Osteoblast (primary cell): ENCODE measurements at regions not wholly inside any gene's neighbourhood (a gene's known extent, or its start where the extent isn't known, plus 50 kb on each side); places are given as distances from the start of the nearest gene placed in this dataset.
A peak's percentile ranks its signal among the peaks of the same experiment; 100 is the strongest.

Experiments
- DNase-seq: peaks from one replicate; pipeline ENCODE4 v3.0.0; 2011; ENCODE audit warnings: low spot score, mixed read lengths; ENCODE audit not compliant: insufficient read length; ENCODE audit errors: missing footprints
- H2AFZ ChIP-seq: 2 replicates; pipeline ENCODE4 v1.6.0; 2011; ENCODE audit warnings: mild to moderate bottlenecking, low read length
- H3K27ac ChIP-seq: 2 replicates; pipeline ENCODE4 v1.5.1; 2011; ENCODE audit warnings: mild to moderate bottlenecking, low read depth, low read length, moderate library complexity
- H3K27me3 ChIP-seq: 2 replicates; pipeline ENCODE4 v1.6.0; 2012; ENCODE audit warnings: mild to moderate bottlenecking, control low read depth, inconsistent platforms, low read length, moderate library complexity; ENCODE audit not compliant: insufficient read depth
- H3K36me3 ChIP-seq: 2 replicates; pipeline ENCODE4 v1.5.1; 2011; ENCODE audit warnings: mild to moderate bottlenecking, low read length, control low read depth, moderate library complexity; ENCODE audit not compliant: insufficient read depth
- H3K4me1 ChIP-seq: 2 replicates; pipeline ENCODE4 v1.5.1; 2011; ENCODE audit warnings: mild to moderate bottlenecking, low read length, control low read depth, moderate library complexity; ENCODE audit not compliant: insufficient read depth
- H3K4me2 ChIP-seq: 2 replicates; pipeline ENCODE4 v1.6.0; 2011; ENCODE audit warnings: mild to moderate bottlenecking, low read length; ENCODE audit not compliant: insufficient read depth
- H3K4me3 ChIP-seq: fragments of 200-600 bp; sonication (generic); 3 replicates; pipeline ENCODE4 v1.5.1; 2012; ENCODE audit warnings: mild to moderate bottlenecking, low read length, inconsistent platforms; ENCODE audit not compliant: insufficient read depth
- H3K79me2 ChIP-seq: 2 replicates; pipeline ENCODE4 v1.6.0; 2012; ENCODE audit warnings: mild to moderate bottlenecking, low read length, control low read depth, inconsistent platforms; ENCODE audit not compliant: insufficient read depth
- H3K9me3 ChIP-seq: 2 replicates; pipeline ENCODE4 v1.5.1; 2011; ENCODE audit warnings: low read depth, low read length, control low read depth
- H4K20me1 ChIP-seq: 2 replicates; pipeline ENCODE4 v1.6.0; 2012; ENCODE audit warnings: mild to moderate bottlenecking, low read length, control low read depth; ENCODE audit not compliant: insufficient read depth
- TF ChIP-seq, protein P1 (sequence below): IDR thresholded peaks from 2 replicates; pipeline ENCODE4 v1.5.1; 2011; ENCODE audit warnings: mild to moderate bottlenecking, low read depth, low read length, moderate library complexity; ENCODE audit errors: extremely low read depth

DNA sequence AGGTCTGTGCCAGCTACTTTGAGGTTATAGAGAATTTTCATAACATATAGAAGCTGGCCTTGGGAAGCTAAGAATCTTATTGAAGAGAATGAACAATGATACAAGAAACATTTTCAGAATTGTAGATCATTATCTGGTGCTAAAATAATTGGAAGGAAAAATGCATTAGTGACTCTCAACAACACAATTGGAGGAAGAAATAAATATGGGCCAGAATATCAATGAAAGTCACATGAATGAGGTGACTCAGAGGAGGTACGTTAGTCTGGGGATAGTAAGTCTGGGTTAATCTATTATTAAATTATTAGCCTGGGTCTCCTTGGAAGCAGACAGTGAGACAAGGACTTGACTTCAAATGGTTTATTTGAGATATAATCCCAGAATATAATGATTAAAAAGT lies 529.3 kb upstream of the SLIT2 start:
- DNase-seq, result no peak
- H3K9me3 ChIP-seq, result no peaks in the 10 kb centered on the region
- TF ChIP-seq, protein P1, sequence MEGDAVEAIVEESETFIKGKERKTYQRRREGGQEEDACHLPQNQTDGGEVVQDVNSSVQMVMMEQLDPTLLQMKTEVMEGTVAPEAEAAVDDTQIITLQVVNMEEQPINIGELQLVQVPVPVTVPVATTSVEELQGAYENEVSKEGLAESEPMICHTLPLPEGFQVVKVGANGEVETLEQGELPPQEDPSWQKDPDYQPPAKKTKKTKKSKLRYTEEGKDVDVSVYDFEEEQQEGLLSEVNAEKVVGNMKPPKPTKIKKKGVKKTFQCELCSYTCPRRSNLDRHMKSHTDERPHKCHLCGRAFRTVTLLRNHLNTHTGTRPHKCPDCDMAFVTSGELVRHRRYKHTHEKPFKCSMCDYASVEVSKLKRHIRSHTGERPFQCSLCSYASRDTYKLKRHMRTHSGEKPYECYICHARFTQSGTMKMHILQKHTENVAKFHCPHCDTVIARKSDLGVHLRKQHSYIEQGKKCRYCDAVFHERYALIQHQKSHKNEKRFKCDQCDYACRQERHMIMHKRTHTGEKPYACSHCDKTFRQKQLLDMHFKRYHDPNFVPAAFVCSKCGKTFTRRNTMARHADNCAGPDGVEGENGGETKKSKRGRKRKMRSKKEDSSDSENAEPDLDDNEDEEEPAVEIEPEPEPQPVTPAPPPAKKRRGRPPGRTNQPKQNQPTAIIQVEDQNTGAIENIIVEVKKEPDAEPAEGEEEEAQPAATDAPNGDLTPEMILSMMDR, result no peak
- H4K20me1 ChIP-seq, result no peaks in the 10 kb centered on the region
- no peaks in the 10 kb centered on the region for H3K79me2 ChIP-seq
- no peaks in the 10 kb centered on the region for H3K36me3 ChIP-seq
- no peak overlapping the region for H3K27ac ChIP-seq
- H3K4me2 ChIP-seq, result no peak overlapping the region
- no peaks in the 10 kb centered on the region for H3K27me3 ChIP-seq
- H2AFZ ChIP-seq, result no peak overlapping the region
- no peak overlapping the region for H3K4me3 ChIP-seq
- no peaks in the 10 kb centered on the region for H3K4me1 ChIP-seq

DNA sequence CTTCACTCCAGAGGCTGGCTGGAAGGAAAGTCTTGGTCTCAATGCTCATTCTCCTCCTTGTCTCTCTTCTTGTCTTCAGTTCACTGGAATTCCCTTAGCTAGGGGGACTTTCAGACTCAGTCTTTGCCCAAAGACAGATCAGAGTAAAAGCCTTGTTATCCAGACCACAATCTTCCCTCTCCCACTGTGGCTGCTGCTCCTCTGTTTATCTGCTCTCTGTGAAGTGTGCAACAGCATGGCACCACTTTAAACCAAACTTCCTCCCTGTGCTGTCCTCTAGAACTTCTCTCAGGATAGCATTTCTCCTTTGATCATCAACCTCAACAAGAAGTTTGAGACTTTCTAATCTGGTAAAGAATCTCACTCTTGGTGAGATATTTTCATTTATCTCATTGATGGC lies 530.1 kb upstream of the SLIT2 start:
- H3K4me1 ChIP-seq, result no peaks in the 10 kb centered on the region
- peak overlapping the region; percentile 62 for H2AFZ ChIP-seq
- no peaks in the 10 kb centered on the region for H3K27me3 ChIP-seq
- H3K4me3 ChIP-seq, result no peak overlapping the region
- DNase-seq, result no peak
- H3K9me3 ChIP-seq, result no peaks in the 10 kb centered on the region
- no peaks in the 10 kb centered on the region for H3K79me2 ChIP-seq
- no peaks in the 10 kb centered on the region for H3K36me3 ChIP-seq
- no peak overlapping the region for H3K27ac ChIP-seq
- H4K20me1 ChIP-seq, result no peaks in the 10 kb centered on the region
- H3K4me2 ChIP-seq, result no peak overlapping the region
- TF ChIP-seq, protein P1, result no peak

DNA sequence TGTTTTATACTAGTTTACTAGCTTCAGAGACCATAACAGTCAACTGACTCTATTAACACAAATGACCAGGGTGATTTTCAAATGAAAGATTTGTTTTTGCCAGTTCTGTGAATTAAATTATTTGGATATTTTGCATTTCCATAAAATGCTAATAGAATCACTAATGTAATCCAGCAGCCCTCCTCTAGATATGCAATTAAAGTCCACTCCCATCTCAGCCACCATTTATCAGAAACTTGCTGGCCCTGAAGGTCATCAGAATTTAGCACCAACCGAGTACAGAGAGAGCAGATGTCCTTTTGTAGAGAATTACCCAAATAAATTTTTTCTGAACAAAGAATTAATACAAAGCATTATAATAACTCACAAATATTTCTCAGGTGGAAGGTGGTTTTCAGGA lies 531.1 kb upstream of the SLIT2 start:
- H2AFZ ChIP-seq, result no peak overlapping the region
- no peak overlapping the region for H3K27ac ChIP-seq
- H4K20me1 ChIP-seq, result no peaks in the 10 kb centered on the region
- TF ChIP-seq, protein P1, result no peak
- H3K4me3 ChIP-seq, result no peak overlapping the region
- no peak overlapping the region for H3K4me2 ChIP-seq
- H3K4me1 ChIP-seq, result no peaks in the 10 kb centered on the region
- no peaks in the 10 kb centered on the region for H3K27me3 ChIP-seq
- no peaks in the 10 kb centered on the region for H3K79me2 ChIP-seq
- no peaks in the 10 kb centered on the region for H3K9me3 ChIP-seq
- no peak for DNase-seq
- H3K36me3 ChIP-seq, result no peaks in the 10 kb centered on the region

DNA sequence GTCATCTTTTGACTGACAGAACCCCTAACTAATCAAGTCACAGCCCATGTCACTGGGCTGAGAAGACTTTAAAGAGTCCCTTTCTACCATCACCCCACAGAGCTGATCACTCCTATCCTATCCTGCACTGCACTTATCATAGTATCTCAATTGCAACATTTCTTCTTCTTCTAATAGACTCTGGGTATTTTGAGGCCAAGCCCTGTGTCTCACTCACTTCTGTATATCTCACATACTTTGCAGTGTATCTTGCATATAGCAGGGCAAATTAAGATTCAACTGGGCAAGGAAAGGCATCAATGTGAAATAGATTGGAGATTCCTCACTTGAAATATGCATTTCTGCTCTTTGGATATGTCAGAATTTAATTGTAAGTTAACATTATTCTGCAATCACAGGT lies 531.5 kb upstream of the SLIT2 start:
- no peak overlapping the region for H3K4me3 ChIP-seq

More for the DNA sequence above, 531.5 kb upstream of the SLIT2 start:
- no peaks in the 10 kb centered on the region for H3K4me1 ChIP-seq
- no peaks in the 10 kb centered on the region for H4K20me1 ChIP-seq
- no peaks in the 10 kb centered on the region for H3K36me3 ChIP-seq
- no peak for DNase-seq
- TF ChIP-seq, protein P1, result no peak
- H3K27ac ChIP-seq, result no peak overlapping the region
- no peaks in the 10 kb centered on the region for H3K27me3 ChIP-seq
- H3K4me2 ChIP-seq, result no peak overlapping the region
- no peaks in the 10 kb centered on the region for H3K79me2 ChIP-seq
- H3K9me3 ChIP-seq, result no peaks in the 10 kb centered on the region
- no peak overlapping the region for H2AFZ ChIP-seq
